H9 (cell line): ENCODE measurements at regions not wholly inside any gene's neighbourhood (a gene's known extent, or its start where the extent isn't known, plus 50 kb on each side); places are given as distances from the start of the nearest gene placed in this dataset.

Source experiments
- DNase-seq: peaks from one replicate; pipeline ENCODE4 v3.0.0-alpha.2; 2017
- H2AFZ ChIP-seq: one replicate; pipeline ENCODE4 v1.6.1; 2013; ENCODE audit warnings: mild to moderate bottlenecking, low read length, control low read depth, moderate library complexity
- H2AK5ac ChIP-seq: 2 replicates; pipeline ENCODE4 v1.6.1; 2013; ENCODE audit warnings: low read length, control low read depth, mixed read lengths; ENCODE audit not compliant: insufficient read length
- H2BK120ac ChIP-seq: one replicate; pipeline ENCODE4 v1.6.1; 2013; ENCODE audit warnings: low read depth, mild to moderate bottlenecking, low read length, control low read depth, inconsistent platforms; ENCODE audit not compliant: poor library complexity, severe bottlenecking
- H2BK12ac ChIP-seq: 2 replicates; pipeline ENCODE4 v1.6.1; 2013; ENCODE audit warnings: low read length, control low read depth, mixed read lengths, low read depth; ENCODE audit not compliant: insufficient read length
- H2BK15ac ChIP-seq: 2 replicates; pipeline ENCODE4 v1.6.1; 2013; ENCODE audit warnings: low read depth, low read length, control low read depth
- H2BK20ac ChIP-seq: one replicate; pipeline ENCODE4 v1.6.1; 2013; ENCODE audit warnings: low read depth, mild to moderate bottlenecking, low read length, control low read depth, inconsistent platforms; ENCODE audit not compliant: poor library complexity, severe bottlenecking
- H2BK5ac ChIP-seq: 2 replicates; pipeline ENCODE4 v1.6.1; 2013; ENCODE audit warnings: low read length, control low read depth, mixed read lengths; ENCODE audit not compliant: insufficient read length
- H3K14ac ChIP-seq: 2 replicates; pipeline ENCODE4 v1.6.1; 2013; ENCODE audit warnings: low read length, control low read depth; ENCODE audit not compliant: insufficient read depth
- H3K18ac ChIP-seq: 2 replicates; pipeline ENCODE4 v1.6.1; 2013; ENCODE audit warnings: low read depth, mild to moderate bottlenecking, mixed read lengths, low read length, control low read depth; ENCODE audit not compliant: insufficient read length
- H3K23ac ChIP-seq: 2 replicates; pipeline ENCODE4 v1.6.1; 2013; ENCODE audit warnings: low read length, control low read depth, mixed read lengths, low read depth; ENCODE audit not compliant: insufficient read length
- H3K23me2 ChIP-seq: 2 replicates; pipeline ENCODE4 v1.6.1; 2013; ENCODE audit warnings: low read depth, mild to moderate bottlenecking, mixed read lengths, low read length, control low read depth; ENCODE audit not compliant: insufficient read length, poor library complexity, severe bottlenecking
- H3K27ac ChIP-seq: 2 replicates; pipeline ENCODE4 v1.5.1; 2013; ENCODE audit warnings: low read length, control low read depth, mixed read lengths, low read depth; ENCODE audit not compliant: insufficient read length
- H3K27me3 ChIP-seq: 2 replicates; pipeline ENCODE4 v1.6.1; 2013; ENCODE audit warnings: low read length, control low read depth, inconsistent platforms; ENCODE audit not compliant: insufficient read depth
- H3K4ac ChIP-seq: 2 replicates; pipeline ENCODE4 v1.6.1; 2013; ENCODE audit warnings: low read depth, mild to moderate bottlenecking, control low read depth, inconsistent platforms, low read length, moderate library complexity
- H3K4me1 ChIP-seq: 2 replicates; pipeline ENCODE4 v1.6.1; 2013; ENCODE audit warnings: low read length, control low read depth, inconsistent platforms; ENCODE audit not compliant: insufficient read depth
- H3K4me2 ChIP-seq: 2 replicates; pipeline ENCODE4 v1.6.1; 2013; ENCODE audit warnings: low read length, control low read depth, mixed read lengths; ENCODE audit not compliant: insufficient read length, insufficient read depth
- H3K56ac ChIP-seq: 2 replicates; pipeline ENCODE4 v1.6.1; 2013; ENCODE audit warnings: low read depth, mild to moderate bottlenecking, mixed read lengths, low read length, control low read depth; ENCODE audit not compliant: insufficient read length
- H3K79me1 ChIP-seq: 2 replicates; pipeline ENCODE4 v1.6.1; 2013; ENCODE audit warnings: low read depth, mild to moderate bottlenecking, moderate library complexity, low read length, control low read depth, inconsistent platforms; ENCODE audit not compliant: insufficient read depth, poor library complexity, severe bottlenecking
- H3K79me2 ChIP-seq: 2 replicates; pipeline ENCODE4 v1.6.1; 2013; ENCODE audit warnings: low read length, control low read depth, inconsistent platforms; ENCODE audit not compliant: insufficient read depth
- H3K9ac ChIP-seq: 2 replicates; pipeline ENCODE4 v1.6.1; 2013; ENCODE audit warnings: low read length, control low read depth, mixed read lengths; ENCODE audit not compliant: insufficient read length; ENCODE audit errors: extremely low read depth
- H3K9me3 ChIP-seq: one replicate; pipeline ENCODE4 v1.6.1; 2013; ENCODE audit warnings: low read depth, low read length, inconsistent platforms; ENCODE audit not compliant: control insufficient read depth
- H3T11ph ChIP-seq: one replicate; pipeline ENCODE4 v1.6.1; 2013; ENCODE audit warnings: mild to moderate bottlenecking, low read length, control low read depth, inconsistent platforms
- H4K20me1 ChIP-seq: one replicate; pipeline ENCODE4 v1.6.1; 2013; ENCODE audit not compliant: control insufficient read depth, insufficient read length, insufficient read depth
- H4K5ac ChIP-seq: 2 replicates; pipeline ENCODE4 v1.6.1; 2013; ENCODE audit warnings: low read depth, mild to moderate bottlenecking, mixed read lengths, low read length, control low read depth; ENCODE audit not compliant: insufficient read length
- H4K8ac ChIP-seq: replicated peaks from 2 replicates; pipeline ENCODE4 v1.6.1; 2013; ENCODE audit warnings: low read length, control low read depth, mixed read lengths, low read depth; ENCODE audit not compliant: insufficient read length
- H4K91ac ChIP-seq: 2 replicates; pipeline ENCODE4 v1.6.1; 2013; ENCODE audit warnings: low read depth, mild to moderate bottlenecking, moderate library complexity, mixed read lengths, low read length, control low read depth; ENCODE audit not compliant: insufficient read length
- H3K27ac Mint-ChIP-seq, 3 experiments: 2 replicates in 2 of 3; 3 replicates in 1 of 3; pipeline ENCODE4 v1.8.0; 2020 to 2021; ENCODE audit warnings: mixed read lengths in 3 of 3, mild to moderate bottlenecking in 1 of 3, moderate library complexity in 1 of 3
- H3K27me3 Mint-ChIP-seq: 2 replicates; pipeline ENCODE4 v1.8.0; 2021; ENCODE audit warnings: low read depth, mild to moderate bottlenecking, moderate library complexity, mixed read lengths
- H3K36me3 Mint-ChIP-seq, 3 experiments: 2 replicates in 2 of 3; 3 replicates in 1 of 3; pipeline ENCODE4 v1.8.0; 2020 to 2021; ENCODE audit warnings: low read depth in 3 of 3, mixed read lengths in 3 of 3; ENCODE audit not compliant: insufficient read depth in 1 of 3
- H3K4me1 Mint-ChIP-seq, 2 experiments: 2 replicates each; pipeline ENCODE4 v1.8.0; 2020; ENCODE audit warnings: mixed read lengths in 2 of 2
- H3K4me3 Mint-ChIP-seq, 2 experiments: 2 replicates in 1 of 2; 3 replicates in 1 of 2; pipeline ENCODE4 v1.8.0; 2020 to 2021; ENCODE audit warnings: mild to moderate bottlenecking in 2 of 2, mixed read lengths in 2 of 2, moderate library complexity in 1 of 2
- H3K9me3 Mint-ChIP-seq, 2 experiments: 2 replicates in 1 of 2; 3 replicates in 1 of 2; pipeline ENCODE4 v1.8.0; 2020; ENCODE audit warnings: mild to moderate bottlenecking in 2 of 2, mixed read lengths in 2 of 2, moderate library complexity in 1 of 2
- WGBS: extraction: QIAGEN DNeasy Blood & Tissue Kit; methylation state at CpG from one replicate; pipeline ENCODE4 v1.1.7; 2013; ENCODE audit warnings: missing lambda C conversion rate, low lambda C conversion rate, mixed read lengths; ENCODE audit not compliant: insufficient read length; ENCODE audit errors: extremely low coverage; 5-methylcytosine and 5-hydroxymethylcytosine counted together
- TF ChIP-seq, protein P1 (sequence below): fragments of 200-600 bp; sonication (generic); conservative IDR thresholded peaks from 3 replicates; pipeline ENCODE4 v1.8.0; 2021; ENCODE audit warnings: antibody characterized with exemption, mild to moderate bottlenecking

DNA sequence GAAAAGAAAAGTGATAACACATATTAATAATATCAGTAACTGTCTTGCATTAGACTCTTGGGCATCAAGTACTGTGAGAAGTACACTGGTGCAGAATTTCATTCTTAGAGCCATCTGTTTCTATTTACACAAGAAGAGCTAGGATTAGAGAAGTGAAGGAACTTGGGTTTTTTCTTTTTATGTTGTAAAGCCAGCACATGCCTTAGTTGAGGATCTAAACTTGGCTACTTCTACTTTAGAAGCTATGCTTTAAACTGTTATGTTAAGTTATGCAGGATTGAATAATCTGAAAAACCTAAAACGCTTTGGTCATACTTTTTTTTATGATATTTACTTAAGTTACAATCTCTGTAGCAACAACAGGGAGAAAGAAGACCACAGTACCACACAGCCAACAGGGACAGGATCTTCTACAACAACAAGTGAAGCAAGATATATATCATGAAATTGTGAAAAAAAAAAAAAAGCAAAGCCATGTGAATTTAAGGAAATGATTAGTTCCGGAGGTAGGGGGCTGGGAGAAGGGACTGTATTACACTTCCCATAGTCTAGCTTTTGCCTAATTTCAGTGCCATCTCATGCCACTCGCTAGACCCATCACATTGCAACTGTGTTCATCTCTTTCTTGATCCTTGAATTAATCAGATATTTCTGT is 305.1 kb upstream of the GOT2 start:
- H3K4ac ChIP-seq = no peak overlapping the region
- no peak overlapping the region for H4K8ac ChIP-seq
- peaks cover 5 to 7% of the 10 kb centered on the region in 2 experiments; a peak in 3 of 4 replicates for H3K4me1 Mint-ChIP-seq
- no peak for DNase-seq
- no peak overlapping the region for H3T11ph ChIP-seq
- no peak overlapping the region for H3K9ac ChIP-seq
- no peak overlapping the region for H2BK20ac ChIP-seq
- no peaks in the 10 kb centered on the region for H4K20me1 ChIP-seq
- H4K91ac ChIP-seq = no peak overlapping the region
- no peaks in the 10 kb centered on the region for H3K9me3 ChIP-seq
- no peaks in the 10 kb centered on the region; the same call in 1 of the 2 replicates for H3K27me3 Mint-ChIP-seq
- no peak overlapping the region for H2BK15ac ChIP-seq
- no peaks in the 10 kb centered on the region for H3K79me1 ChIP-seq
- H3K4me3 Mint-ChIP-seq = no peak overlapping the region
- no peak overlapping the region for H3K23ac ChIP-seq
- no peaks in the 10 kb centered on the region for H3K79me2 ChIP-seq
- no peak overlapping the region for H2AK5ac ChIP-seq
- no peak overlapping the region for H3K4me2 ChIP-seq
- H2BK5ac ChIP-seq = no peak overlapping the region
- TF ChIP-seq, protein P1, sequence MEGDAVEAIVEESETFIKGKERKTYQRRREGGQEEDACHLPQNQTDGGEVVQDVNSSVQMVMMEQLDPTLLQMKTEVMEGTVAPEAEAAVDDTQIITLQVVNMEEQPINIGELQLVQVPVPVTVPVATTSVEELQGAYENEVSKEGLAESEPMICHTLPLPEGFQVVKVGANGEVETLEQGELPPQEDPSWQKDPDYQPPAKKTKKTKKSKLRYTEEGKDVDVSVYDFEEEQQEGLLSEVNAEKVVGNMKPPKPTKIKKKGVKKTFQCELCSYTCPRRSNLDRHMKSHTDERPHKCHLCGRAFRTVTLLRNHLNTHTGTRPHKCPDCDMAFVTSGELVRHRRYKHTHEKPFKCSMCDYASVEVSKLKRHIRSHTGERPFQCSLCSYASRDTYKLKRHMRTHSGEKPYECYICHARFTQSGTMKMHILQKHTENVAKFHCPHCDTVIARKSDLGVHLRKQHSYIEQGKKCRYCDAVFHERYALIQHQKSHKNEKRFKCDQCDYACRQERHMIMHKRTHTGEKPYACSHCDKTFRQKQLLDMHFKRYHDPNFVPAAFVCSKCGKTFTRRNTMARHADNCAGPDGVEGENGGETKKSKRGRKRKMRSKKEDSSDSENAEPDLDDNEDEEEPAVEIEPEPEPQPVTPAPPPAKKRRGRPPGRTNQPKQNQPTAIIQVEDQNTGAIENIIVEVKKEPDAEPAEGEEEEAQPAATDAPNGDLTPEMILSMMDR = no peak
- H3K14ac ChIP-seq = no peak overlapping the region
- no peak overlapping the region for H2BK12ac ChIP-seq
- H3K18ac ChIP-seq = no peak overlapping the region
- H3K36me3 Mint-ChIP-seq = no peaks in the 10 kb centered on the region; a peak in 1 of 7 replicates
- no peak overlapping the region for H4K5ac ChIP-seq
- no peaks in the 10 kb centered on the region for H3K4me1 ChIP-seq
- no peaks in the 10 kb centered on the region for H3K9me3 Mint-ChIP-seq
- H3K23me2 ChIP-seq = no peaks in the 10 kb centered on the region
- WGBS = no CpG with 5 or more reads among the region's 3 CpGs
- no peak overlapping the region; a peak in 1 of 7 replicates for H3K27ac Mint-ChIP-seq
- H3K27me3 ChIP-seq = no peaks in the 10 kb centered on the region
- no peak overlapping the region for H2BK120ac ChIP-seq
- no peak overlapping the region for H3K56ac ChIP-seq
- H2AFZ ChIP-seq = no peak overlapping the region
- no peak overlapping the region for H3K27ac ChIP-seq
